GM21825 (cell line): ENCODE measurements at regions not wholly inside any gene's neighbourhood (a gene's known extent, or its start where the extent isn't known, plus 50 kb on each side); places are given as distances from the start of the nearest gene placed in this dataset.
"Not testable (repeated sequence)": the region's sequence is repeated elsewhere in the genome, so short reads cannot be mapped to it uniquely, and the experiment has no call there.

Experiments
- ATAC-seq: cut with Tn5 transposase; IDR thresholded peaks from one replicate; pipeline ENCODE4 v1.9.1; 2021; ENCODE audit warnings: mild to moderate bottlenecking, moderate library complexity; ENCODE audit not compliant: unreplicated experiment

DNA sequence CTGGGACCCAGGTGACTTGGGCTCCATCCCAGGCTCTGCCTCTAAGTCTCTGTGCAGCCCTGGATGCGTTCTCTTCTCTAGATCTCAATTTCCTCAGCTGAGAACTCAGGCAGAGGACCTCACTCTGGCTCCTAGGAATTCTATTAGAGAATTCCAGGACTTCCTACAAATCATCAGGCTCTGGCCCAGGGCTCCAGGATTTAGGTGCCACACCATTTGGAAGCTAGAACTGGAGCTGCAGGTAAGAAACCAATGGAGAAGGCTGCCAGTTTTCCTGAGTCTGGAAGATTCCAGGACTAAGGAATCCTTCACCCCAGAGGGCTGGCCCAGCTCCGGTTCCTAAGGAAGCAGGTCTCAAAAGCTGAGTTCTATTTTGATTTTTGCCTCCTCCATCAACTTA is 189.8 kb upstream of the CDH5 start:
- no peak for ATAC-seq

DNA sequence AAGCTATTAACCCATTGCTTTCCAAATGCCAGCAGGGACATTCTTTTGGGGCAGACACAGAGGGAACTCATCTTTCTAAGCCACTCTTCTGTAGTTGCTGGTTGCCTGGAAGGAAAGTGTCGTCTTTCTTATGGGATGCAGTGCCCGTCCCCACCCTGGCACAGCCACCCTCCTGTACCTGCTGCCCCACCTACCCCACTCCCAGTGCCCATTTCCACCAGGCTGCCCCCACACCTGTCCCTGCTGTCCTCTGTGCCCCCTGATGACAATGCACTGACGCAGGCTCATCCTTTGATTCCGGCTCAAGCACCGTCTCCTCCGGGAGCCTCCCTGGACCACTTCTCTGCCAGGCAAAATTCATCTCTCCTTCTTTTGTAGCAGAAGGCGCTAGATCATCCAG is 190.4 kb upstream of the CDH5 start:
- no peak for ATAC-seq

DNA sequence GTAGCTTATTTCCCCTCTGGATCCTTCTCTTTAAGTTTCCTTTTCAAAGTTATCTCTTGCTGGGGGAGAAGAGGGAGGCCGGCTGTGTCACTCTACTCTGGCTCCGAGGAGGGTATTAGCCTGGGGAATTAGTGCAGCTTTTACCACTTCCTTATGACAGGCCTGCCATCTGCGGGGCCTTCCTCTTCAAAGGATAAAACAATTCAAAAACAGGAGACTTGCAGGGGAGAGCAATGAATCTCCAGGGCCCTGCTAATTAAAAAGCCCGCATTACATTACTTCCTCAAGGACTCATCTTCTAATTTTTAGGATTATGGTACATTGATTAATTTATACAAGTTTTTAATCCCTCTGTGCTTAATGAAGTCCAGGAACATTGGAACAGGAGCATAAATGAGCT is 190.9 kb upstream of the CDH5 start:
- no peak for ATAC-seq

DNA sequence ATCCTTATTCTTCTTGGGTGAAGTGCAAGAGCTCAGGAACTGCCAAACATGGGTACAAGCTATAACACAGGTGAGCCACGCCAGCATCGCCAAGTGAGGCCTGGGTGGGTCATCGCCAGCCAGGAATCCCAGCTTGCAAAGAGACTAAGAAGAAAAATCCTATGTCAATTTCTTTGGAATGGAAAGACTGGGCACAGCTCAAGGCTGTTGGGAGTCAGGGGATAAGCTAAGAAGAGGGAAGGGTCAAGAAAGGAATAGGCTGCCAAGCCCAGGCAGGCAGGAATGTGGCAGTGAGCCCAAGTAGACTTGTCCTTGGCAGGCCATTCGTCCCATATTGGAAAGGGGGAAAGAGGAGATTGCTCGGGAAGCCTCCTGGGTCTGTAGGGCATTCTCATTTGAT is 191.4 kb upstream of the CDH5 start:
- ATAC-seq: no peak

DNA sequence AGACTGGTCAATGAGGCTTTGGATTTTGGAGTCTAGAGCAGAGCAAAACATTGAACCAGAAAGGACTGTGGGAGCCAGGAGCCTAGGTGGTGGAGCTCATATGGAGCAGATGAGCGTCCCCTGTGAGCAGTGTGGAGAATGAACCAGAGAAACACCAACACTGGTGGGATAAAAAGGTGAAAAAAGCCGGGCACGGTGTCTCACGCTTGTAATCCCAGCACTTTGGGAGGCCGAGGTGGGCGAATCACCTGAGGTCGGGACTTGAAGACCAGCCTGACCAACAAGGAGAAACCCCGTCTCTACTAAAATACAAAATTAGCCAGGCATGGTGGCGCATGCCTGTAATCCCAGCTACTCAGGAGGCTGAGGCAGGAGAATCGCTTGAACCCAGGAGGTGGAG is 192.7 kb upstream of the CDH5 start:
- not testable (repeated sequence) for ATAC-seq

DNA sequence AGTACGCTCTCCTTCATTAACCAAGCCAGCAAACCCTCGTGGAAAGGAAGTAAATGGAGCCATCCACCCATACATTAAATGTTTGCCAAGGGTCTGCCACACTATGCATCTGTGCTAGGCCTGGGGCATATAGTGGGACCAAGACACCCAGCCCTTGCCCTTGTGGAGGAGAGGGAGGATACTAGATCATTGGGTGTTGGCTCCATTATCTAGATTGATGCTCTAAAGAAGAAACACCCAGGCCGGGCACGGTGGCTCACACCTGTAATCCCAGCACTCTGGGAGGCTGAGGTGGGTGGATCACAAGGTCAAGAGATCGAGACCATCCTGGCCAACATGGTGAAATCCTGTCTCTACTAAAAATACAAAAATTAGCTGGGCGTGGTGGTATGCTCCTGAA is 193.3 kb upstream of the CDH5 start:
- ATAC-seq: not testable (repeated sequence)

DNA sequence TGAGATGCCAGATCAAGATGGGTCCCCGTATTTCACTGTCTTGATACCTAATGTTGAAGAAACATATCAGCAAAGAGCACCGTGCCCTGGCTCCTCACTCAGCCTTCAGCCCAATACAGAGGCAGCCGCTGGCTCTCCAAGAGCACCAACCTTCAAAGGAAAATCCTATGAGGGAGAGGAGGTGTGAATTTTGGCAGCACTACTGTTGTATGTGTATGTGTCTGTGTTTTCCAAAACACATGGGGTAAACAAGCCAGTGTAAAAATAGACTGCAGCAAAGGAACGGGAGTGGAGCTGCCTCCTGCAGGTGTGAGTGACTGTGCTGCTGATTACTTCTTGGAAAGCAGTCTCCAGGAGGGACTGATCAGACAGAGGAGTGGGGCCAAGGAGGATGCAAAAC is 194.0 kb upstream of the CDH5 start:
- ATAC-seq: no peak

DNA sequence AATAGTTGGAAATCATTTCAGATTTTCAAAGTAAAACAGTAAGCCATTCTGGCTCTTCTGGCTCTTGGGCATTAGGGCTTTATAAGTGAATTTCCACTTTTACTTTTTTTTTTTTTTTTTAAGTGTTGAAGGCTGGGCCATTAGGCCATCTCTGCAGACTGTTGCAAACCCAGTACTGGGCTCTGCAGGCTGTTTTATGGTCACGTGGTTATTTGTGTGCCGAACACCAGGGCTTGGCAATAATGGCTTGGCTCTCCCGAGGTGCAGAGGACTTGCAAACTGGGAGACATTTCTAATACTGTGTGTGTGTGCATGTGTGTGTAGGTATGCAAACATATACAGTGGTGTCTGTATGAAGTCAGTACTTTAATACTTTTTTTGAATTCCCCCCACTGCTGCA is 194.9 kb upstream of the CDH5 start:
- ATAC-seq: no peak

DNA sequence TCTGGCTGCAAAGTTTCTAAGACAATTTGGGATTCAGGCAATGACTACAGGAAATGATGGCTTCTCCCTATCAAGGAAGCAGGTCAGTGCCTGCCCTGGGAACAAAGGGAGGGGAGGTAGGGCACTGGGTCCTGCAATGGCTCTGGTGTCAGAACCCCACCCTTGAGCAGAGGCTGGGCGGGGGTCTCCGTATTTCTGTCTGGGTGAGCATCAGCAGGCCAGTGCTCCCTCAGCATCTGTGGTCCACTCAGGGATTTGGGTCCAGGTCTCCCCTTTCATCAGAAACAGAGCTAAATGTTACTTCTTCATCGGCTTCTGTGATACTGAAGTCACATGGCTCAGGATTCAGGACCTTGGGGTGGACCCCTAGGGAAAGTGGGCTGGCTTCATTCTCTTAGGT is 195.5 kb upstream of the CDH5 start:
- no peak for ATAC-seq

DNA sequence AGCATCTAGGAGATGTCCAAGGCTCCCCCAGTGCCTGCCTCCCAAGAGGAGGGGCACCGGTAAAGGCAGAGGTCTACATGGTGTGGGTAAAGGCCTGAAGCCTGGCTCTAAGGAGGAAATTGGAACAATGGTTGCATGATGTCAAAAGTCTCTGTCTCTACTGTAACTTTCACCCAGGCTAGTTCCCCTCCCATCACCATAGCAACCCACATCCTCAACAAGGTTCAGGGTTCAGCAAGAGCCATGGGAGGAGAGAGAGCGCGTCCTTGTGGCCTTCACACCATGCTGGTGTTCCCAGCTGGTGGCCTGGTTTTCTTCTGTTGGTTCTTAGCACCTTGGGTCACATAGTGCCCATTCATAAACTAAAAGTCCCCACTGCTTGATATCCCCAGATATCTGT is 196.7 kb upstream of the CDH5 start:
- ATAC-seq: no peak

DNA sequence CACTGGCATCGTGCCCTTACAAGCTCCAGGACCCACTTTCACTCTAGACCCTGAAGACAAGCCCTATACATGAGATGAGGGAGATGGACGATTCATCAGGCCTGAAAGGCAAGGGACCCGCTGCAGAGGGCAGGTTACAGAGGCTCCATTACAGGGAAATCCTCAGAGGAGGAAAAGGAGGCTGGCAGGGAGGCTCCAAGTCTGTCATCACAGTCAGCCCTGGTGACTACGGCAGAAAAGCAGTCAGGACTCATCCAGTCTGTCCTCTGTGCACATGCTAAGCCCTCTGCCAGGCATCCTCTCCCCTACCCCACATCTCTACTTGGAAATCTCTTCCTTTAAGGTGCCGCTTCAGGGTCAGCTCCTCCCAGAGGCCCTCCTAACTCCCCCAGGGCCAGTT is 197.7 kb upstream of the CDH5 start:
- no peak for ATAC-seq

DNA sequence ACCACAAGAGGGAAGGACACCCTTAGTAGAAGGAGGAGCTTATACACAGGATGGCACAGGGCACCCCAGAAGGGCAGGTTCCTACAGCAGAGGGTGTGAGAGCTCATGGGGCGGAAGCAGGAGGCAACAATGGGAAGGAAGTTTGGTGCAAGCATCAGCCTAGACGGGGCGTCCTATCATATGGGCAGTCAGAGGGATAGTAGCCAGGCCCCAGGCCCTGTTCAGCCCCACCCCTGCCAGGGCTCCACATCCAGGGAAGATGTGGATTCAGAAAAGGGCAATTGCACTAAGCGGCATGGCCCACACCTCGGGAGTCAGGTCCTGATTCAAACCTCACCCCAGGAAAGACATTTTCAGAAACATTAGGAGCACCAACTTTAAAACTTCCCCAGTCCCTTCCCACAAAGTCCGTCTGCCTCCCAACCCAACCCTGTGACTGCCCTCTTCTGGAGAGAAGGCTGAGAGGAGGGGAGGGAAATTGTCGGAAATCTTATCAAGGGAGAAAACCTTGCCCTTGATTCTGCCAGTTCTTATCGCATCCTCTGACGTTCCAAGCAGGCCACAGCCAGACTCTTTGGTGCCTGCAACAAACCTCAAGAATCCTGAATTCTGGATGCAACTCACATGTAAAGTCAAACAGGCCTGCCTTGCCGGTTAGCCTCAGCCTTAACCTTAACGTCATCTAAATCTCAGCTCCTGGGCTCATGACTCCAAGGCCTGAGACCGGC is 198.8 kb upstream of the CDH5 start:
- ATAC-seq: no peak

DNA sequence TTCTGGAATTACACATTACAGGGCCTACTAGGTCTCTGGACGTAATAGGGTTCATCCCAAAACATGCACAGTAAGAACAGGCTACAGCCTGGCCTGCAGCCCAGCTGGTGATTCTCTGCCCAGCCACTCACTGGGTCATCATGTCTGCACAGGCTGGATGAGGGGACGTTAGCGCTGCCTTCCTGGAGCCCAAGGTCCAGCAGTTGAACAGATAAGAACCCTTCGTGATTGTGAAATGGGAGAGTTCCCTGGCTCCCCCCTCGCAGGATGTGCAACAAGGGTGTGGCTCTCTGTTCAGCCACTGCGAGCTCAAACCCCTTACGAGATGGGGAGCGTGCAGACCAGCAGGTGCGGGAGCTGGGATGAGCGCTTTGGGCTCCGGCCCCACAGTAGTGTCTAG is 200.0 kb upstream of the CDH5 start:
- no peak for ATAC-seq

DNA sequence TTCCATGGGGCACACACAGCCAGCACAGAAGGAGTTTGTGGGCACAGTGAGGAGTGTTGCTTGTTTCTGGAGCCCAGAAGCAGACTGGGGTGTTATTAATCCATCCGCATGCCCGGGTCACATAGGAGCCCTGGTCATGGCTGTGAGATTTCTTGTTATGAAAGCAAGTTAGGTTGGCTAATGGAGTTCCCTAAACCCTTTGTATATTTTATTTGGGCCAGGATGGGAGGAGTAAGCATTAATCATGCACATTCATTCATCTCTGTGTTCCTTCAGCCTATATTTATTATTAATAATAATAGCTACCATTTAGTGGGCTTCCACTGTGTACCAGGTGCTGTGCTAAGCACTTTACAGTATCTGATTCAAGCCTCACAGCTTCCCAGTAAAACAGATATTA is 200.6 kb upstream of the CDH5 start:
- ATAC-seq: no peak

DNA sequence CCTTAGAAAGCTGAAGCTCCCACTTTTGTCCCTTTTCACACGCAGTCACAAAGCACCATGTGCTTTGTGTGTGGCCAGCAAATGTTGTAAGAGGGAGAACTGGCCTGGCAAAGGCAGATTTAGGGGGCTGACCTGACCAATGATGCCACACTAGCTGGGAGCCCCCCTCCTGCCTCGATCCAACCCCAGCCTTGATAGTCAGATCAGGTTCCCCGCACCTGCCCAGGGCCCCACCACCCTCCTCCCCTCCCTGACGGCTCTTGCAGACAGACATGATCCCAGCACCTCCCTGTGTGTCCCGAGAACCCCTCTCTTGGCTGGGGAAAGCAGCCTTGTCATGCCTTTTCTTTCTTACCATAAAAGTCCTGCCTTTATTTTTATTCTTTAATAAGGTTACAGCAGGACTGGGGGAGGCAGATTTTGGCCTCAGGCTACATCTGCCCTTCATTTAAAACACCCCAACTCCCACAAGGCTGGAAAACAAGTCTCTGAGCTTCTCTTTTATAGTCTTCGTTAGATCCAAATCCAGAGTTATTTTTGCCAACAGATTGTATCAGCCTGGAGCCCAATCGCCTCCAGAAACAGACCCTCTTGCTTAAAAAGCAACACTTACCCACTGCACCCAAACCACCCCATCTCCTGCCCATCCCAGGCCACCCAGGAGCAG is 201.8 kb upstream of the CDH5 start:
- ATAC-seq: no peak

DNA sequence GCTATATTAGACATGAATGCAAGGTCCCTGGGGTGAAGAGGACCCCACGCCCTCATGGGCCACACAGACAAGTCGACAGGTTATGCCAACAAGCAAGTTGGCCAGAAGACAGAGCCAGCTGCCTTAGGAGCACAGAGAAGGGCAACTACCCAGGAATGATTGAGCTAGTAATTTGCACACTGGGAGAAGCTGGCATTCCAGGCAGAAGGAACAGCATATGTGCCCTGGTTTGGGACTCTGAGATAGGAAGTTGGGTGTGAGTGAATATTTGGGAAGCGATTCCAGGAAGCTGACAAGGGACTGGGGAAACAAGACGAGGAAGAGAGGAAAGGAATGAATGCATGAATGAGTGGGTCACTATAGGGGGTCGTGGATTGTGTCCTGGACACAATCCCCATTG is 203.7 kb upstream of the CDH5 start:
- ATAC-seq: no peak

DNA sequence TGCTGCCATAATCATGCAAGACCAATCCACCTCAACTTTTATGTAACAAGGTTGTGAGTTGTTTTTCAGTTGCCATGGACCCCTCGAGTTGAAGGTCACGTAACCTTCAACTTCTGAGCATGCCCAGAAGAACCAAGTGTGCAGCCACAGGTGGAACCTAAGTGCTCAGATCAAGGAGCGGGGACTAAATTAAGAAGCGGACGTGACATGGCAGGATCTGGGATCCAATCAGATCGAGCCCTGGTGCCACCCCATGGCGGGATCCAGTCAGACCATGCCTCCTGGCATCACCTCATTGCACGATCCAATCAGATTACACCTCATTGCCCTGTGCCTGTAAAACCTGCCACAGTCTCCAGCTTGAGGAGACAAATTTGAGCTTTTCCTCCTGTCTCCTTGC is 204.5 kb upstream of the CDH5 start:
- no peak for ATAC-seq

DNA sequence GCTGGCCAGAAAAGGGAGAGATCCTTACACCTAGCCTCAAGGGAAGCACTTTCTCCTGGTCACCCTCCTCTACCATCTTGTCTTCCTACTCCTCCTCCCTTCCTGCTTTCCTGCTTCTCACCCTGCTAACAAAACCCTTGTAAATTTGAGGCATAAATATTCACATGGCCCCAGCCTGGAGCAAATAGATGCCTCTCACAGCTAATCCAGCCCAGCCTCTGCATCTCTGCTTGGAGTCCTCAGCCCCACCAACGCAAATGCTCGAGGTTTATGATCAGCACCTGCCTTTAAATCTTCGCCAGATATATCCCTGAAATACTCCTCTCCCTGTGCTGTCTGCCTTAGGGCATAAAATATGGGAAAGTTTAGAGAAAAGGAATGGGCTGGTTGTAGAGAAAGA is 205.2 kb upstream of the CDH5 start:
- no peak for ATAC-seq

DNA sequence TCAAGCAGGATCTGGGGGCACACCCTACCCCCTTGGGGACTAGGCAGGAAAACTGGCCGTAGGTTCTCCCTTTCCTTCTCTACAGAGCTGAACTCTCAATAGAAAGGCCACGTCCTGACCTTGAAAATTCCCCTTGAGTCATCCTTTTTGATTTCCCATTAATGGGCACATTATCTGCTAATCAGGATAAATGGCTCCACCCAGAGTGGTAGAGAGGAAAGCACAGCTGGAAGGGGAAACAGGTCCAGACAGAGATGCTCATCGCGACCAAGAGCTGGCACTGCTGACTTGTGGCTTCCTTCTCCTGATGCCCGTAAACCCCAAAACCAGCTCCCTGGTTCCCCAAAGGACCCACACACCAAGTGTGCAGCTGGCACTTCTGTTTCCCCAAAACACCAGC is 206.5 kb upstream of the CDH5 start:
- no peak for ATAC-seq

DNA sequence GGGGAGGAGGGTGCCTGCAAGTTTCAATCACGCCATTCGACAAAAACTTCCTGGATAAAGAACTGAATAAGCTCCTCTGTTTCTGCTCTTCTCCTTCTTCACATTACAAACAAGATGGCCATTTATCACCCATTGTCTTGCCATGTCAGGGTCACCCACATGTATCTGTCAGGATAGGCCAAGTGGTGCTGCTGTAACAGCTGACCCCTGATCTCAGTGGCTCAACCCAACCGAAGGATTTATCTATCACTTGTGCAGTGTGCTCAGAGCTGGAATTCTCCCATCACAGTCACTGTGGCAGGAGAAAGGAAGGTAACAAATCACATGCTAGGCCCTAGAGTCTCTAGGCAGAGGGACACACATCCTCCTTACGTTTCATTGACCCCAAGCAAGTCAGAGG is 210.0 kb upstream of the CDH5 start:
- ATAC-seq: no peak

DNA sequence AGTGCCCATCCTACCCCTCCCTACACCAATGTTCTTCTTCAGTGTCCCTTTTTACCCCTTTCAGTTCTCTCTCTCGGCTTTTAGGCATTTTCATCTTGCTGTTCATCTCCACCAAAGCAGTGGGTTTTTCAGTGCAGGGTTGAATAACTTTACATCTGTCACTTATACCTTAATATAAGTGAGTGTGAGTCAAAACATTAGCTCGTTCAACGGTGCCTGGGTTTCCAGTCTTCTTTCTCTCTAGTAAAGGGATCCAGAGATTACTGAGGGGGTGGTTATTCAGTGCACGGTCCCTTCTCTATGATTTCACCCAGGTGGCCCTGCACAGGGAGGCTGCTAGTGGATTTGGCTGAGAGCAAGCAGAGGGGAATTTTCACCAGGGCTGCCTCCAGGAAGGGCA is 210.6 kb upstream of the CDH5 start:
- ATAC-seq: no peak

DNA sequence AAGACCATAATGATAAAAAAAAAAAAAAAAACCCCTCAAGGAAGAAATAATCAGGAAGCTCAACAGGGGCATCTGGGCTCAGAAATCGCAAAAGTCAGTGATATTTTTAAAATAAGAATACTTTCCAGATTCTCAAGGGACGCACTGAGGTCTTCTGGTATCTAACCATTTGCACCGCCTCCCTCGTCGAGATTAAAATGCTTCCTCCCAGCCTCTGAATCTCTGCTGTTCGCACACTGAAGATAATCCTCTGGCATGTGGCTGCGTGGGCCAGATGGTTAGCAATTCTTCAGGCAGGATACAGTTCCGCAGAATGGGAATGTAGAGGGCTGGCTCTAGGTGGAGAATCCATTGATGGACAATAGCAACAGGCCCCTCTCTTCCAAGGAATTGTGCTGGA is 211.7 kb upstream of the CDH5 start:
- ATAC-seq: no peak

DNA sequence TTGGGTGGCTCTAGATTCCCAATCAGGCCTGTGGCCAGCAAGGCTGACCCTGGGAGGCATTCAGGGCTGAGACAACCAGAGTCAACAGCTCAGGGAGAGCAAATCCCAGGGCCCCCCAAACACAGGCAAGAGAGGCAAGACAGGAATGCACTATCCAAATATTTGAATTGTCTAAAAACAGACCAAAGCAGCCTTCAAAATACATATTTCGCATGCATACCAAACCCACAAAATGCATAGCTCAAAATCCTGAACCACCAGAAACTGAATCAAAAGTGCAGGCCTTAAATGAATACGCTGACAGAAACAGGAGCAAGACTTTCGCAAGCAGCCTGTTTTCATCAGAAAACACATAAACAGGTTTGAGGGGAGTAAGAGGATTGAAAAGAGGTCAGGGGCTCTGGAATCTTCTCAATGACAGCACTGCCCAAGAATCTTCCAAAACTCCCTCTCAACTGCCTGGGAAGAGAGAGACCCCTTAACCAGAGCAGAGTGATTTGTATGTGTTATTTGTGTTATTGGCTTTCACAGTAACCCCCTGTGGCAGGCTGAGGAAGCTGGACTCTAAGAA is 213.6 kb upstream of the CDH5 start:
- no peak for ATAC-seq
